BE2C (cell line): ENCODE measurements at regions not wholly inside any gene's neighbourhood (a gene's known extent, or its start where the extent isn't known, plus 50 kb on each side); places are given as distances from the start of the nearest gene placed in this dataset.

Source experiments
- DNase-seq: peaks from one replicate; pipeline ENCODE4 v3.0.0-alpha.2; 2020
- H3K27me3 ChIP-seq: fragments of 250-450 bp; sonication (Bioruptor Pico); 2 replicates; pipeline ENCODE4 v1.5.1; 2020; ENCODE audit warnings: mild to moderate bottlenecking
- H3K36me3 ChIP-seq: fragments of 250-450 bp; sonication (Bioruptor Pico); 2 replicates; pipeline ENCODE4 v1.5.1; 2020; ENCODE audit warnings: mild to moderate bottlenecking
- H3K4me1 ChIP-seq: fragments of 250-450 bp; sonication (Bioruptor Pico); 2 replicates; pipeline ENCODE4 v1.5.1; 2020
- H3K4me3 ChIP-seq: 2 replicates; pipeline ENCODE4 v1.5.1; 2011; ENCODE audit warnings: low read depth, low read length
- H3K9me3 ChIP-seq: fragments of 250-450 bp; sonication (Bioruptor Pico); 2 replicates; pipeline ENCODE4 v1.5.1; 2020
- TF ChIP-seq, protein P1 (sequence below): IDR thresholded peaks from 2 replicates; pipeline ENCODE4 v1.5.1; 2012; ENCODE audit warnings: mild to moderate bottlenecking, low read depth, low read length

DNA sequence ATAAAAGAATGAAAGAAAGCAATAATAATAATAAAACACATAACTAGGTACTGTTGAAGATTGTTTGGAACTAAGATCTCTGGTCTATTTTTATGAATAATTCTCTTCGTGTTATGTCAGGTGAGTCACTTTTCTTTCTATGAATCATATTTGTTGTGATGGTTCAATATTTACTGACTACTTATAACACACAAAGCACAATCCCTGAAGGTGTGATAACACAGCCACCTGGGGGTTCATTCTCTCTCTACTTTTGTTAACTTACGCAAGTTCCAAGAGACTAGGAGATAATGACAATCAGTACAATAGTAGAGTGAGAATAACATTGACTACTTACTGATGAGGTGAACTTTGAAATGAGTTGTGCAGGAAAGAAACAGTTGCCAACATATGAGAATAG is 149.9 kb downstream of the IBTK start:
- no peaks in the 10 kb centered on the region for H3K4me1 ChIP-seq
- TF ChIP-seq, protein P1, sequence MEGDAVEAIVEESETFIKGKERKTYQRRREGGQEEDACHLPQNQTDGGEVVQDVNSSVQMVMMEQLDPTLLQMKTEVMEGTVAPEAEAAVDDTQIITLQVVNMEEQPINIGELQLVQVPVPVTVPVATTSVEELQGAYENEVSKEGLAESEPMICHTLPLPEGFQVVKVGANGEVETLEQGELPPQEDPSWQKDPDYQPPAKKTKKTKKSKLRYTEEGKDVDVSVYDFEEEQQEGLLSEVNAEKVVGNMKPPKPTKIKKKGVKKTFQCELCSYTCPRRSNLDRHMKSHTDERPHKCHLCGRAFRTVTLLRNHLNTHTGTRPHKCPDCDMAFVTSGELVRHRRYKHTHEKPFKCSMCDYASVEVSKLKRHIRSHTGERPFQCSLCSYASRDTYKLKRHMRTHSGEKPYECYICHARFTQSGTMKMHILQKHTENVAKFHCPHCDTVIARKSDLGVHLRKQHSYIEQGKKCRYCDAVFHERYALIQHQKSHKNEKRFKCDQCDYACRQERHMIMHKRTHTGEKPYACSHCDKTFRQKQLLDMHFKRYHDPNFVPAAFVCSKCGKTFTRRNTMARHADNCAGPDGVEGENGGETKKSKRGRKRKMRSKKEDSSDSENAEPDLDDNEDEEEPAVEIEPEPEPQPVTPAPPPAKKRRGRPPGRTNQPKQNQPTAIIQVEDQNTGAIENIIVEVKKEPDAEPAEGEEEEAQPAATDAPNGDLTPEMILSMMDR: no peak

DNA sequence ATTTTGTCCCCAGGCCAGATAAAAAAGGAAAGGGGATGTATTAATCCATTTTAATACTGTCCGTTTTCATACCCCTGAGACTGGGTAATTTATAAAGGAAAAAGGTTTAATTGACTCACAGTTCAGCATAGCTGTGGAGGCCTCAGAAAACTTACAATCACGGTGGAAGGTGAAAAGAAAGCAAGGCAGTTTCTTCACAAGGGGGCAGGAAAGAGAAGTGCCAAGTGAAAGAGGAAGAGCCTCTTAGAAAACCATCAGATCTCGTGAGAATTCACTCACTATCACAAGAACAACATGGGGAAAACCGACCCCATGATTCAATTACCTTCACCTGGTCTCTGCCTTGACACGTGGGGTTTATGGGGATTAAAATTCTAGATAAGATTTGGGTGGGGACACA is 152.5 kb downstream of the IBTK start:
- Histone ChIP-seq H3K4me3 (no peak overlapping the region), H3K27me3 (no peaks in the 10 kb centered on the region), H3K36me3 (no peaks in the 10 kb centered on the region), H3K4me1 (no peaks in the 10 kb centered on the region), H3K9me3 (no peaks in the 10 kb centered on the region)
- TF ChIP-seq, protein P1: no peak
- DNase-seq: no peak

More for the DNA sequence above, 149.9 kb downstream of the IBTK start:
- Histone ChIP-seq H3K4me3 (no peak overlapping the region), H3K9me3 (no peaks in the 10 kb centered on the region), H3K27me3 (no peaks in the 10 kb centered on the region), H3K36me3 (no peaks in the 10 kb centered on the region)
- DNase-seq: no peak

DNA sequence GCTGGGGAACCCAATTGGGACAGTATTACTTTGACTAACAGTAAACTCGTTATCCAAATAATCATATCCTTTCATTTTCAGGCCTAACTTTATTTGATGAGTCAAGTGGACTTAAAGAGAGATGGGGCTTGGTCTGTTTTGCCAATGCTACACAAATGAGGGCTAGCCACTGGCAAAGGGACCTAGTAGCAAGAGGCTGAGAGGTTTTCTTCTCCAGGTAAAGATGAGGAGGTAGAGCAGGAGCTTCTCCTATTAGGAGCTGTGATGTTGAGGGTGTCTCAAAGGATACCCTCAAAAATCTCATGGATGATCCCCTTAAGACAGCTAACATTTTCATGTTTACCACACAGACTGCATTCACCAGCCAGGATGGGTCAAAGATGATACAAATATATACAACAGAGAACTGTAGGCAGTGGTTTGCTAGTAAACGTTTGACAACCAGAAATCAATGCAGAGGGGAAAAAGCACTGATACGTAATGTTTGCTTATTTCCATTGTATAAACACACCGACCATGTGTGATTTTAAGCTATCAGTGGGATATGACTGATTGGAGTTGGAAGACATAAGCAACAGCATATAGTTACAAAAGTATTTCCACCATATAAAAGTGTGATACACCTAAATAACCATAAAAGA is 153.3 kb downstream of the IBTK start:
- TF ChIP-seq, protein P1: no peak
- H3K4me1 ChIP-seq: no peaks in the 10 kb centered on the region

DNA sequence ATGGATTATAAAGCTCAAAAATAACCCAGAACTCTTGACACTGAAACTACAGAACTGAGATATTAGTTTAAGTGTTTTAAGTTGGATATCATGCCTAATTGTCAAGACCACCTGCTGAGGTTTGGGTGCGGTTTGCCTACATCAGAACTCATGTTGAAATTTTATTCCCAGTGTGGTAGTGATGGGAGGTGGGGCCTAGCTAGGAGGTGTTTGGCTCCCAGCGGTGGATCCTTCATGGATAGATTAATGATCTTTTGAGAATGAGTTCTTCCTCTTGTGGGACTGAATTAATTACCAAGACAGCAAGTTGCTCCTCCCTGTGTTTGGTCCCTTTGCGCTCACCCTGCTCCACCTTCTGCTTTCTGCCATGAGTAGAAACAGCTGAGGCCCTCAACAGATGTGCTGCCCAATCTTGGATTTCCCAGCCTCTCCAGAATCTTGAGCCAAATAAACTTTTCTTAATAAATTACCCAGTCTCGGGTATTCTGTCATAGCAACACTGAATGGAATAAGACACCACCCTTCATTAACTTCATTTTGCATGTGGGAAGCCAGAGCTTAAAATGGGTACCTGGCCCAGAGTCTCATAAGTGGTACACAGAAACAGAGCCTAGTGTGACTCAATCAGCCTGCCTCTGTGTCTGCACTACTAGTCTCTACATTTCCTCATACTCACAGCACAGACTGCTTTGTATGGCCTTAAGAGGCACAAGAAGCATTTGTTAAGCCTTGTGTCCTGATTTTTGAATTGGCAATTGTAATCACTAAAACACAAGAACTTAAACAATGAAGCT is 158.4 kb downstream of the IBTK start:
- TF ChIP-seq, protein P1: no peak
- Histone ChIP-seq H3K27me3 (no peaks in the 10 kb centered on the region), H3K4me1 (no peaks in the 10 kb centered on the region), H3K36me3 (no peaks in the 10 kb centered on the region), H3K4me3 (no peak overlapping the region), H3K9me3 (no peaks in the 10 kb centered on the region)
- no peak for DNase-seq

More for the DNA sequence above, 153.3 kb downstream of the IBTK start:
- Histone ChIP-seq H3K4me3 (no peak overlapping the region), H3K36me3 (no peaks in the 10 kb centered on the region), H3K27me3 (no peaks in the 10 kb centered on the region), H3K9me3 (no peaks in the 10 kb centered on the region)
- DNase-seq: no peak

DNA sequence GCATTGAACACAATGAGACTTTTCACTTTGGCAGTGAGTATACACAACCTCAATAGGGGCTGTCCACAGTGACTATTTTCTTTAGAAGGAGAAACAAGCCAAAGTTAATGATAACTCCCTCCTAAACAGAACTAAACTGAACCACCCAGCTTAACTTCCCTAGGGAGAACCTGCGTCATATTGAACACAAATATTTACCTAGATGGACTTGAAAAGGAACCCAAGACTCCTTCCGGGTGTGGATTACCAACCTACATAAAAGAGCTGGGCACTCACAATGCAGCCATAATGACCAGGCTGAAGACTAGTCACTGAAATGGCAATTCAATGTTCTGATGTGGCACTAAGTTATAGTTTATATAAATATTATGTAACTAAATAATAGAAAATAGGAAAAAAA is 160.6 kb downstream of the IBTK start:
- Histone ChIP-seq H3K36me3 (no peaks in the 10 kb centered on the region), H3K9me3 (no peaks in the 10 kb centered on the region), H3K4me1 (no peaks in the 10 kb centered on the region), H3K27me3 (no peaks in the 10 kb centered on the region), H3K4me3 (no peak overlapping the region)
- TF ChIP-seq, protein P1: no peak
- no peak for DNase-seq

DNA sequence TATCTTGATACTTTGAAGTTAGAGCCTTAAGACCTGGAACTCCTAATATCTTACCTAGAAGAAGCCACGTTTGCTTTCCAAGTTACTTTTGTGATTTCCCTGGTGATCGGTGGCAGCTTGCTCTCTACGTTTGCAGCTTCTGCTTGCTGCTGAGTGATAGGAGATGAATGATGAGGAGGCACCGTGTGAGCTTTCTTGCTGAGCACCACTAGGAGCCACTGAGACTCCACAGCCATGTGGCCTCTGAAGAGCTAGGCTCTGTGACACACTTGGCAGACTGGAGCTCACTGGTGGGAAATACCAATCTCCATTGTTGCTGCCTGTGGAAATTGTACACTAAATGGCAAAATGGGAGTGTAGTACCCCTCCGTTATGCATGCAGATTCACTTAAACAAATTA is 161.8 kb downstream of the IBTK start:
- Histone ChIP-seq H3K4me1 (no peaks in the 10 kb centered on the region), H3K27me3 (no peaks in the 10 kb centered on the region), H3K4me3 (no peak overlapping the region), H3K36me3 (no peaks in the 10 kb centered on the region), H3K9me3 (no peaks in the 10 kb centered on the region)
- DNase-seq: no peak
- TF ChIP-seq, protein P1: no peak
